CD4-positive, alpha-beta T cell treated with Interleukin-4 for 1 hour (primary cell): ENCODE measurements at regions not wholly inside any gene's neighbourhood (a gene's known extent, or its start where the extent isn't known, plus 50 kb on each side); places are given as distances from the start of the nearest gene placed in this dataset.
"Not testable (repeated sequence)": the region's sequence is repeated elsewhere in the genome, so short reads cannot be mapped to it uniquely, and the experiment has no call there.

Experiments used
- DNase-seq, 2 donors: peaks; one replicate each; pipeline ENCODE4 v3.0.0-alpha.2; 2020 to 2022

GRCh38 chr2:237218756-237219155 lies 133.1 kb downstream of the COPS8 start:
- DNase-seq: no peak

- DNase-seq: no peak
Observed at GRCh38 chr2:237219826-237220225, 134.1 kb downstream of the COPS8 start.

GRCh38 chr2:237221443-237221842 lies 135.8 kb downstream of the COPS8 start:
- no peak for DNase-seq

GRCh38 chr2:237222178-237222577 lies 136.5 kb downstream of the COPS8 start:
- no peak for DNase-seq

GRCh38 chr2:237222601-237223041 lies 136.9 kb downstream of the COPS8 start:
- DNase-seq: no peak

GRCh38 chr2:237223201-237223861 lies 137.6 kb downstream of the COPS8 start:
- DNase-seq: no peak

GRCh38 chr2:237227190-237227589 lies 141.5 kb downstream of the COPS8 start:
- no peak for DNase-seq

GRCh38 chr2:237227592-237228280 lies 142.0 kb downstream of the COPS8 start:
- no peak for DNase-seq

GRCh38 chr2:237228281-237228625 lies 142.6 kb downstream of the COPS8 start:
- no peak for DNase-seq

GRCh38 chr2:237229905-237230304 lies 144.2 kb downstream of the COPS8 start:
- no peak for DNase-seq

GRCh38 chr2:237230355-237230754 lies 144.7 kb downstream of the COPS8 start:
- no peak for DNase-seq

GRCh38 chr2:237231593-237231992 lies 145.9 kb downstream of the COPS8 start:
- DNase-seq: no peak

- no peak for DNase-seq
Observed at GRCh38 chr2:237232166-237232565, 146.5 kb downstream of the COPS8 start.

- no peak for DNase-seq
Observed at GRCh38 chr2:237234268-237234667, 148.6 kb downstream of the COPS8 start.

GRCh38 chr2:237235383-237236095 lies 149.8 kb downstream of the COPS8 start:
- DNase-seq: no peak

GRCh38 chr2:237236188-237236587 lies 150.5 kb downstream of the COPS8 start:
- no peak for DNase-seq

- DNase-seq: no peak
Observed at GRCh38 chr2:237238249-237238648, 152.6 kb downstream of the COPS8 start.

GRCh38 chr2:237240252-237240651 lies 154.6 kb downstream of the COPS8 start:
- no peak for DNase-seq

GRCh38 chr2:237240868-237241267 lies 155.2 kb downstream of the COPS8 start:
- not testable (repeated sequence) for DNase-seq

GRCh38 chr2:237242091-237242536 lies 156.4 kb downstream of the COPS8 start:
- no peak for DNase-seq

GRCh38 chr2:237243487-237243886 lies 157.8 kb downstream of the COPS8 start:
- no peak for DNase-seq

- no peak for DNase-seq
Observed at GRCh38 chr2:237244178-237244577, 158.5 kb downstream of the COPS8 start.

- no peak for DNase-seq
Observed at GRCh38 chr2:237244976-237245646, 159.4 kb downstream of the COPS8 start.
